GM18517 (cell line): ENCODE measurements at regions not wholly inside any gene's neighbourhood (a gene's known extent, or its start where the extent isn't known, plus 50 kb on each side); places are given as distances from the start of the nearest gene placed in this dataset.

Experiments
- ATAC-seq: cut with Tn5 transposase; IDR thresholded peaks from one replicate; pipeline ENCODE4 v1.9.1; 2021; ENCODE audit warnings: mild to moderate bottlenecking, moderate library complexity; ENCODE audit not compliant: unreplicated experiment

DNA sequence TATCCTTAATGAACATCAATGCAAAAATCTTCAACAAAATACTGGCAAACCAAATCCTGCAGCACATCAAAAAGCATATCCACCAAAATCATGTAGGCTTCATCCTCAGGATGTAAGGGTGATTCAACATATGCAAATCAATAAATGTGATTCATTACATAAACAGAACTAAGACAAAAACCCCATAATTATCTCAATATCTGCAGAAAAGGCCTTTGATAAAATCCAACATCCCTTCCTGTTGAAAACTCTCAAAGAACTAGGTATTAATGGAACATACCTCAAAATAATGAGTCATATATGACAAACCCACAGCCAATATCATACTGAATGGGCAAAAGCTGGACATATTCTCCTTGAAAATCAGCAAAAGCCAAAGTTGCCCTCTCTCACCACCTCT, 54.6 kb upstream of the DEPDC1 start:
- no peak for ATAC-seq

DNA sequence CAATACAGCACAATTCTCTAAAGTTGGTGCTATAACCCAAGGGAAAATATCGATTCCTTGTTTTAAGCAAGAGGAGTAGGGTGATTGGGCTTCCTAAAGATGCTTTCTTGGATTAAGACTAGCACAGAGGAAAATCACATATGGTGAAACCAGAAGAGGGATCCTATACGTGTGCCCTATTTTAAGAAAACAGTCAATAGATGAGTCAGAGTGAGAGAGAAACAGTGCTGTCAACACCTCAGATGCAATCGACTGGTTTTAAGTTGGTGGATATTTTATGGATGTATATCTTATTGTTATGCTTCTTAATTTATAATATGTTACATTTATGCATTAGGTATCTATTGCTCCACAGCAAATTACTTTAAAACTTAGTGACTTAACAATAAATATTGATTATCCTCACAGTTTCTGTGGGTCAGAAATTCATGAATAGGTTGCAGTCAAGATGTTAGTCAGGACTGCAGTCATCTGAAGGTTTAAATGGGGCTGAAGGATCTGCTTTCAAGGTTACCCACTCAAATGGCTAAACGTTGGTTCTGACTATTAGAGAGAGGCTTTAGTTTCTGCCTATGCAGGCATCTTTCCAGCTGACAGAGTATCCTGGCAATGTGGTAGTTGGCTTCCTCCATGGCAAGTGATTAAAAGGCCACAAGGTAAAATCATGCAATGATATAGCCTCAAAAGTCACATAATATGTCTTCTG, 61.6 kb upstream of the DEPDC1 start:
- no peak for ATAC-seq

DNA sequence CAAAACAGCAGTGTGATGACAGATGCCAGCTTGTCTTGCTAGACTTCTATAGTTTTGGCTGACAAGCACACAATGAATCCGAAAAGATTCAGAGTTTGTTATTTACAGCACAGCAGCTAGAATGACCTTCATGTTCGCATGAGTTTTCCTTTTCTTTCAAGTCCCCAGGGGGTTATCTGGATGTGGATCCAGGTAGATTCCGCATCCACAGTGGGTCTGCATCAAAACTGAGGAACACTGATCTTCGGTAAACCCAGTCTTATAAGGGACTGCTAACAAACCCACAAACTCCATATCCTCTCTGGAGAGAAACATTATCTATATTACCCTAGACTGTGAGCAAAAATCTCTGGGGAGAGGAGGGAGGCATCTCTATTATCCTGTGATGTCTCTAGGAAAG, 69.0 kb upstream of the DEPDC1 start:
- no peak for ATAC-seq

DNA sequence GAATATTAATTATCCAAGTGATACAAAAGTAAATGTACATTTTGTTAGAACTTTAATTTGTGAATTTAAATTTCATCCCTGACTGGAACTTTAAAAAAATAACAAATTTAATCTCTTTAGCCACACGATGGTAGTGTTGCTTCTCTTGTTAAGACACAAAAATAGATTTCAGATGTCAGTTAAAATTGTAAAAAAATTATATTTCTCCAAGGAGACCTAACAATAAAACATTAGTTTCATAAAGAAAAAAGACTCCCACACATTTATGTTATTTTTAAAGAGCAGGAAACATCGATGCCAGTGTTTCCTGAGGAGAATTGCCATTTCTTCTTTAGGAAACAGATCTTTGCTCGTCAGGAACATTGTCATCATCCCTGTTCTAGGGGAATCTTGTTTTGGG, 74.0 kb upstream of the DEPDC1 start:
- ATAC-seq, result no peak

DNA sequence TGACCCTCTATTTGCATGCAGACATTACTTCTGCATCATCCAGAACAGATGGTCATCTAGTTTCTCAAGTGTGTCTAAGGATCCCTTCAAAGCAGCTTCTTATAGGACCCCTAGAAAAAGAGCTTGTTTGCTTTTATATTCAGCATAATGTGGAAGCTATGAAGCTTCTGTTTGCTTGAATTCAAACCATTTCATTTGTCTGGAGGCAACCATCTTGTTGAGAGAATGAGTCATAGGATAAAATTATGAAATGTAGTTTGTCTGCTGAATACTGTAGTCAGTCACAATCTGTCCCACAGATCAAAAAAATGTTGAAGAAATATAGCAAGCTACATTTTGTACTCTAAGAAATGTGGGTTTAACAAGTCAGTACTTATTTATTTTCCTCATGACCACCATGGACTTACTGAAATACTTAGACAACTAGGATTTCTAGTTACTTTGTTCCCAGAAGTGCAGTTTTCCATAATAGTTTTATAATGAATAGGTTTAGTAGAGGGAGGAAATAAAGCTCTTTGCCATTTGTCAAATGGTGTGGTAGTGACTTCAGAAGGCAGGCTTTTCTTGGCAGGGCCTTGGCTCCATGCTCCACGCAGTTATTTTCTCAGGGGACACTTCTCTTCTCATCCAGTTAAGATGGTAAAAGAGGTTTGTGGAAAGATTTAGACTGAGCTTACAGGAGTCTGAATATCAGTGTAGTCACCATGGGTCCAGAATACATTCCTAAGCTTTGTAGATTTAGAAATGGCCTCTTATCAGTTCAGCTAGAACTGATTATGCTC, 74.8 kb upstream of the DEPDC1 start:
- ATAC-seq, result no peak

DNA sequence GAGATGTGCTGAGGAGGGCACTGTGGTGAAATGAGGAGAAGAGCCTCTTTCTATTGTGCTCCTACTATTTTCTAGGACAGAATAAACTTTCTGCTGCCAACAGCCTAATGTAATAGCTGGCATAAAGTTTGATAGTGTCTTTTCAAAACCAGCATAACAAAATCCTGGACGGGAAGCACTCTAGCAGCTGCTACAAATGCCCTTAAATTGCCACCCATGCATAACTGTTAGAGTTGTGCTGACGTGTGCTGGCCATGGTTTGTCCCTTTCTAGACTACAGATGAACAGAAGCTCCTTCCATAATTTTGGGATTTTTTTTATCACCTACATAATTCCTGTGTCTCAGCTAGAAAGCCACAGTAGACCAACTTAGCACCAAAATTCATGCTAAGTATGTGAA, 88.5 kb upstream of the DEPDC1 start:
- ATAC-seq, result no peak

DNA sequence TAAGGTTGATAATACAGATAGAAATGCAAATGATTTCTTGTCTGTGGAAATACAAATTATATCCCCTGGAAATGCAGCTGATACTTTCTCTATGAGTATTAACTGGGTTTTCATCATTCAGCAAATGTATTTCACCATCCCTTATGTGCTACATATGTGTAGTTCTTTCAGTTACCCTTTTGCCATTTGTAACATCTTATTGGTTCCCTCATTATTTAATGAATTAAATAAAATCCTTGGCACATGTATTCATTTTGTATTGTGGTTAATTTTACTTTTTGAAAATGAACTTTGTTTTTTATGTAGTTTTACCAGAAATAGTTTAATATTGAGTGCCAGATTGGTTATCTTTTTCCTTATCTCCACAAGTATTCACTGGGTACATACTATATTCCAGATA, 89.9 kb upstream of the DEPDC1 start:
- ATAC-seq, result no peak

DNA sequence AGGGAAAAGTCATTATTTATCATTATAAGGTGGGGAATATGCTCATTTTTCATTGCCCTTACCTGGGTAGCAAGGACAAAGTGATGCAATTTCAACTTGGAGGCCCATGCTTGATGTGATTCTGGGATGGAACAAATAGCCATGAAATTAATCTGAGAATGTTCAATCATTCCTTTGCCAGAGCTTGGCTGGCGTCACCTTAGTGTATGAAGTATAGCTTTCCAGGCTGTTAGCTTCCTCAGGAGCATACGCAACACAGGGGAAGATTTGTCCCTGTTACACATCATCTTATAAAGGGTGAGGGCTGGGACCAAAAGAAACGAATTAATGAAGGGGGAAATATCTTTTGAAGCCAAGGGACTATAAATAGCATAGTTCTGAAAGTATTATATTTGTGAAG, 91.4 kb upstream of the DEPDC1 start:
- no peak for ATAC-seq

DNA sequence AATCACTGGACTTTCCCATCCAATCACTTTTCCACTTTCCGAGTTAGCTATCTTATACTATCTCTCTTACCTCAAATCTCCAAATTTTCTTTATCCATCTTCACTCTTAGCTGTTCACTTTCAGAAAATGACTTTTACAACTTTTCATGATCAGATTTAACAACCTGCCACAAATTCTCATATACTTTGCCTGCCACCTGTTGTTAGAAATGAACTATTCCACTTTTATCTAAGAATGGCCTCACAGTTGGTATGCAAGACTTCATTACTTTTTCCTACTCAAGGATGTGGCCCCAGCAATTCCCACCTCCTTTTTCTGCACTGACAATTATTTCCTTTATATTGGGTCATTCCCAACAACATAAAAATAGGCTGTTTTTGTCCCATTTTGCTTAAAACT, 93.6 kb upstream of the DEPDC1 start:
- no peak for ATAC-seq

DNA sequence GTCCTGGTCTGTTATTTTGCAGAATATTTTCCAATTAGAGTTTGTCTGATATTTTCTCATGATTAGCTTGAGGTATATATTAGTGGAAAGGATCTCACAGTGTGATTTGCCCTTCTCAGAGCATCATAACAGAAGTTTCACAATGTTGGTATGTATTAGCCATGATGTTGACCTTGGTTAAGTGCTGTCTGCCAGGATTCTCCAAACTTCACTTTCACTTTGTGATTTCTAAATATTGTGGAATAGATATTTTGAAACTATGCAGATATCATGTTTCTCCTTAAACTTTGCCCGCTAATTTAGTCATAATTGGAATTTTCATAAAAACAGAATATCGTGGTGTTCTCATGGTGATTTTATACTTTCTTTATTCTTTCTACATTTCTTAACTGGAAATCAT, 98.0 kb upstream of the DEPDC1 start:
- ATAC-seq, result no peak

DNA sequence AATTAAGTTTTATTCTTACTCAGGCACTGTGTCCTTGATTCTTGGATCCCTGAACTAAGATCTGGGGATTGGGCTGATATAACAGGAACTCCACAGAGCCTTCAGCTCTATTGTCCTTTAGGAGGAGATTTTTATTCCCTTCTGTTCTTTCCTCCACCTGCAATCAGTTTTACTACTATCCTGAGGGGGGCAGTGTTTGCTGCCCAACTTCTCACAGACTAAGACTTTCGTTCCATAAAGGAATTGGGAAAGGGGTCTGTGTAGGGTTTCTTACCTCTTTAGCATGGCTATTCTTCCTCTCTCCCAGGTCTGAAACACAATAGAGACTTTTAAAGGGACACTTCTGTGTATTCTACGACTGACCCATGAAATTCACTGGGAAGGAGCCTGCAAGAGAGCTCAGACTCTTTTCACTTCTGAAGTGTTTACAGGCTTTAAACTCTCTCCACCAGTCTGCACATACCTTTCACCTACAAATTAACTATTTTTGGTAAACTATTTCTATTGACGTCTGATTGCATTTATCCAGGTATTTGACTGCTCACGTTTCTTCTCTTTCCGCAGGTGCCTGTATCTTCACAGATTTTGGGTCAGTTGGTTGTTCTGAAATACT, 103.3 kb upstream of the DEPDC1 start:
- ATAC-seq, result no peak

DNA sequence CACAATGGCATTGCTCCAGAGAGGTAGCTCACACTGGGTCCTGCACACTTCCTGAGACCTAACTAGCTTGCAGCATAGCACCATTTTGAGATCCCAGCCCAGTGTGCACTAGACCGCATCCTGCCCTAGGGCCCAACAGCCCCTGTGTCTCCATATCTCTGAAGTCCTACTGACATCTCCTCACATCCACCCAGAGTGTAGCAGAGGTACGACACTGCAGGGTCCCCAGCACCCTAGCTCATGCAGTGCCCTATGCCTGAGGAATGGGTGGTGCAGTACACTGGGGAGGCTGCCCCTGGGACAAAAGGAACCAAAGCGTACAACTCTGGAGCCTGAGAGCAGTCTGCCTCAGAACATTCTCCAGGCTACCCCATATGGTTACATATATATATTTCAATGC, 111.4 kb upstream of the DEPDC1 start:
- no peak for ATAC-seq

DNA sequence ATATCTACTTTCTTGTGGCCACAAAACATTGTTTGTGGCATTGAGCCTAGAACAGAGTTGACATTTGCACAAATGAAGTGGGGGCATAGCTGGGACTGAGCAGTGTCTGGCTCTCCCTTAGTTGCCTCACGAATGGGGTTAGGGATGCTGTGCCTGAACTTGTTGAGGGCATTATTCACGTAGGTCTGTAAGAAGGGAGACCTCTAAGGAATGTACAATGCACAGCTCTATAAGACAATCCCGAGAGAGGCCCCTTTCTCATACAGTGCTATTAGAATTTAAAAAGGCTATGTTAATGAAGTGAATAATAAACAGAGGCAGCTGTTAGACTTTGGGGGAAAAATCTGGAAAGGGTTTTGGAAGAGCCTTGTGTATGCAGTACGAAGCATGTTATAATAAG, 118.4 kb upstream of the DEPDC1 start:
- ATAC-seq, result no peak

DNA sequence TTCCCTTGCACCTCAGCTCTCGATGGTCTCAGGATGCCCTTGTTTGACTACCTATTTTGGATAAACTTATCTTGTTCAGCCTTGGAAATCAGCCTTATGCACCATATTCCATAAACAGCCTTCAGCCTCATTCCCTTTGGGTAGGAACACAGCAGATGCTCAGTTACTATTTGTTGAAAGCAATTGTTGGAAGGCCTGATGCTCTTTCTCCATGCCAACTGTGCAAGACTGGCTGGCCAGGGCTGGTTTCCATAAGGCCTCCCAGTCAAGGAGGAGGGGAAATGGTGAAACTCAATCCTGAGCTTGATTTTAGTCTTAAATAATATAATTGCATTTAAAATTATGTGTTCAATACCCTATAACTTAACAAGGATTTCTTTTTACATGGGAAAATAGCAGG, 121.1 kb upstream of the DEPDC1 start:
- no peak for ATAC-seq

DNA sequence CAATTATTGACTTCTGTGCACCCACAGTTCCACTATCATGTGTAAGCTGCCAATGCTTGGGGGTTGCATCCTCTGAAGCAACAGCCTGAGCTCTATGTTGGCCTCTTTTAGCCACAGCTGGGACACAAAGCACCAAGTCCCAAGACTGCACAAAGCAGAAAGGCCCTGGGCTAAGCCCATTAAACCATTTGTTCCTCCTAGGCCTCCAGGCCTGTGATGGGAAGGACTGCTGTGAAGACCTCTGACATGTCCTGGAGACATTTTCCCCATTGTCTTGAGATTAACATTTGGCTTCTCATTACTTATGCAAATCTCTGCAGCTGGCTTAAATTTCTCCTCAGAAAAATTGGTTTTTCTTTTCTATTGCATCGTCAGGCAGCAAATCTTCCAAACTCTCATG, 123.7 kb upstream of the DEPDC1 start:
- no peak for ATAC-seq

DNA sequence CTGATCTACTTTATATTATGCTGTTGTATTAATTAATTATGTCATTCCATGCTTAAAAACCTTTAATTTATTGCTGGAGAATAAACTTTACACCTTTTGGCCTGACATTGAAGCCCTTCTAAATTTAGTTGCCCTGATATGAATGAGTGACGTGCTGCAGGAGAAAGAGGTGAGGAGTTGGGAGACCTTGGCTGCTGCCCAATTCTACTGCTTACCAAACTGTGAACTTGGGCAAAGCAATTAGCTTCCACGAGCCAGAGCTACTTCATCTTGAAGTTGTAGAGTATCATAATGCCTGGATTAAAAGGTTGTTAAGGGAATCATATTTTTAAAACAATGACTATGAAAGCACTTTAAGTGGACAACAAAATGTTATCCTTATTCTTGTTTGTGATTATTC, 126.8 kb upstream of the DEPDC1 start:
- no peak for ATAC-seq

DNA sequence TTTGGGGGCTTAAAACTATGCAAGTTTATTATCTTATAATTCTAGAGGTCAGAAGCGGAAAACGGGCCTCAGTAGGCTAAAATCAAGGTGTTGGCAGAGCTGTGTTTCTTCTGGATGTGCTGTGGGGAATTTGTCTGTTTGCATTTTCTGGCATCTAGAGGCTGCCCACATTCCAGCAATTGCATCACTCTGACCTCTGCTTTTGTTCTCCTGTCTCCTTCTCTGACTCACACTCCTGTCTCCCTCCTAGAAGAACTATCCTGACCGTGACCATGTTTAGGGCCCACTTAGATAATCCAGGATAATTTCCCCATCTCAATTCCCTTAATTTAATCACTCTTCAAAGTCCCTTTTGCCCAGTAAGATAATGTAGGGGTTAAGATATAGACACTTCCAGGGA, 127.4 kb upstream of the DEPDC1 start:
- ATAC-seq, result no peak

DNA sequence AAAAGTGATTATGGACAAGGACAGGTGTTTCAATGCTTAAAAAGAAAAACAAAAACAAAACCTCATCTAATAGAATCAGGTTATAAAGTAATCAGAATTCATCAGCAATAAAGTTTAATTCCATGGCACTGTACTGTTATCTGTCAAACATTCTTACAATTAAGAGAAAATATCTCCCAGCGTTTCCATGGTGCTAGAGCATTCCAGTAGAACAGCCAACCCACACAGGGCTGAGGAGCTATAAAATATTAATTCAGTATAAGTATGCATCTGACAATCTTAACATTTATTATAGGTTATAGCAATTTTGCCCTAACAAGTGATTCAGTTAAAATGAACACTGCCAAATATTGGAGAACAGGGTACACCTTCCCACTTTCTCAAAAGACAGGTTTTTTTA, 128.7 kb upstream of the DEPDC1 start:
- ATAC-seq, result no peak

DNA sequence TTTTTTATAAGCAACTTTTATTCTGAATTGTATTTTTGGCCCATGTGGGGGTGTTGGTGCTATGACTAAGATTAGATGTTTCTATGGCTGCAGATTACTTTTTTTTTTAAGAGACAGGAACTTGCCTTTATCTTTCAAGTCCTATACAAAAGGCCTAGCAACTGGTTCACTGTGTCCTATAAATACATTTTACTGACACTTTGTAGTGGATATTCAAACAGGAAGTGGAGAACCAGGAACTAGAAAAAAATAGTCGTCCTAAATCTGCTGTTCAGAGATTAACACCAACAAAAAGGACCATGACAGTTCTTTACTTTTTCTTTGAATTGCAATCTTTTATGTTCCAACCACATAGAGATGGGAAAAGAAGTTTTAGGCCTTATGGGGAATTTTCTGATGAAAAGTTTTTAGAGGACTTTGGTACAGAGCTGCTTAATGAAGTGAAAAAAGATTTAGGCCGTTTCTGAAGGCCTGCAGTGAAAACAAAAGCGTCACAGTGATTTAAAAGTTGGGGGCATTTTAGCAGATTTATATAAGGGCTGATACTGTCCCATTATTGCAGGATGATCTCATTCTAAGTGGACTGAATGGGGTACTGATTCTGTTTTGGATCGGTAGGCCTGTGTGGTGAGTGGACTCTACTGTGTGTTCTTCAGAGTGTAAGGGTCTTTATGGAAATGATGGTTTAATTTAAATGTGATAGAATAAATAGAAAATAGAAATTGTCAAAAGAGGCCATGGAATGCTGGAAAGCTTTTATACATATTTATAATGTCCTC, 136.4 kb upstream of the DEPDC1 start:
- no peak for ATAC-seq

DNA sequence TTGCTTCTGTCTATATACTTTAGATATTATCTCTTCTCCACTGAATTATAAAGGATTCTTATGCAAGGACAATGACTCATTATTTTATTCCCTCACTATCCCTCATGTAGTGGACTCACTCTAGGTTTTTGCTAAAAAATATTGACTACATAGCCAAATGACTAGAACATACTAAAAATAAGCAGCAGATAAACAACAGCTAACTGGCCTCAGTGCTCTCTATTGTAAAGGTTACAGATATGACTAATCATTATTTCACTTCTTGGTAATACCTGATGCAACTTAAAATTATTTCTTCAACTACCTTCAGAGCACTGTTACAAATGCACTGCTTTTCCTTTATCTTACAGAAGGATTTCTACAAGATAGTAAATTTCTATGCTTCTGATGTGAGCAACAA, 147.6 kb upstream of the DEPDC1 start:
- no peak for ATAC-seq

DNA sequence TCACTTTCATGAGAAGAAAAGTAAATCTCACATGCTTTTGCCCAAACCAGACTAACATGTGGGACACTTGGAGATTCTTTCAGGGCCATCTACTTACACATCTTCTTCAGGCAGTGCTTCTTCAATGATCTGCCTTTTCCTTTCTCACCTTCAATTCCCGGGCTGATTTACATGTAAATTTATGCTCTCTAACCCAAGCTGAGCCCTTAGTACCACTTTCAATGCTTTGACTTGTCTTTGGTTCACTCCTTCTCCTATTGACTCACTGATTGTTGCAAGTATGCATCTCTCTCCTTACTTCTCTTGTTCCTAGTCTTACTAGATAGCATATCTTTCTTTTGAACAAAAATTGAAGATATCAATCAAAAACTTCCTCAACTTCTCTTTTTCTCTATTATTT, 154.2 kb upstream of the DEPDC1 start:
- no peak for ATAC-seq

DNA sequence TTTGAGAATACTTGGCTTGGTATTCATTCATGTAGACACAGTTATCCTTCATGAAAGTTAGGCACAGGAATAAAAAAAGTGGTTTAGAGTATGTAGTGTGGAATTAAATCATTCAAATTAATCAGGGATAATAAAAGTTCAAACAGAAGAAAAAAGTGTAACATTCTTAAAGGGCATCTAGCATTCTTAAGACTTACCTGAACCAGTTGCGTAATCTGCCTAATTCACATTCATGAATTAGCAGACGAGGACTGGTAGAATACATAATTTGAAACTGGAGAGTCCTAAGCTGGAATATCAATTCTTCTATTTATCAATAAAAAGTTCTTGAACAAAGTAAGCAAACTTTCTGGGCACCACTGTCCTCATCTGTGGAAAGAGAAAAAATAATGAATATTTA, 157.0 kb upstream of the DEPDC1 start:
- no peak for ATAC-seq
